PC-9 (cell line): ENCODE measurements at regions not wholly inside any gene's neighbourhood (a gene's known extent, or its start where the extent isn't known, plus 50 kb on each side); places are given as distances from the start of the nearest gene placed in this dataset.

Source experiments
- BruUV-seq: library from RNA; stranded (reverse); fragments of 400-500 nt; replicated peaks from 2 replicates; lab custom pipeline; 2021; lab: Mats Ljungman, UMichigan
- CTCF ChIA-PET: fragments of 300-600 bp; sonication (Branson Sonifier 250); formaldehyde crosslinking; loops from one replicate; lab custom pipeline; 2022; ENCODE audit warnings: antibody characterized with exemption; lab: Charles Lee
- POLR2A ChIA-PET: fragments of 300-600 bp; sonication (Branson Sonifier 250); formaldehyde crosslinking; loops from one replicate; lab custom pipeline; 2022; ENCODE audit warnings: antibody characterized with exemption; ENCODE audit not compliant: unreplicated experiment; lab: Charles Lee
- DNase-seq, 2 experiments: peaks; one replicate each; pipeline versions ENCODE4 v3.0.0 to v3.0.0-alpha.2; 2015 to 2022; ENCODE audit warnings: mixed read lengths in 1 of 2
- H2AFZ ChIP-seq: fragments of 200-600 bp; sonication (generic); 2 replicates; pipeline ENCODE4 v1.8.1; 2017; ENCODE audit warnings: antibody characterized with exemption
- H3F3A ChIP-seq: fragments of 200-600 bp; sonication (generic); 2 replicates; pipeline ENCODE4 v1.8.1; 2017; ENCODE audit warnings: antibody characterized with exemption, mild to moderate bottlenecking, low read depth; ENCODE audit not compliant: insufficient read depth
- H3K27ac ChIP-seq: fragments of 200-600 bp; sonication (generic); 2 replicates; pipeline ENCODE4 v1.6.1; 2016; ENCODE audit warnings: mixed run types
- H3K27me3 ChIP-seq: fragments of 200-600 bp; sonication (generic); 2 replicates; pipeline ENCODE4 v1.6.1; 2016; ENCODE audit warnings: low read depth, mixed run types; ENCODE audit not compliant: insufficient read depth
- H3K36me3 ChIP-seq: fragments of 200-600 bp; sonication (generic); 2 replicates; pipeline ENCODE4 v1.6.1; 2016; ENCODE audit warnings: low read depth, mixed run types
- H3K4me1 ChIP-seq: fragments of 200-600 bp; sonication (generic); replicated peaks from 2 replicates; pipeline ENCODE4 v1.6.1; 2016; ENCODE audit warnings: mixed run types; ENCODE audit not compliant: insufficient read depth
- H3K4me2 ChIP-seq: fragments of 200-600 bp; sonication (generic); 2 replicates; pipeline ENCODE4 v1.6.1; 2017; ENCODE audit warnings: mixed run types
- H3K4me3 ChIP-seq: fragments of 200-600 bp; sonication (generic); 2 replicates; pipeline ENCODE4 v1.6.1; 2016; ENCODE audit warnings: mixed run types
- H3K79me2 ChIP-seq: fragments of 200-600 bp; sonication (generic); 2 replicates; pipeline ENCODE4 v1.6.1; 2017; ENCODE audit warnings: low read depth, mixed run types
- H3K9me2 ChIP-seq: fragments of 200-600 bp; sonication (generic); 2 replicates; pipeline ENCODE4 v1.8.1; 2017; ENCODE audit warnings: mild to moderate bottlenecking; ENCODE audit not compliant: insufficient read depth
- H3K9me3 ChIP-seq: fragments of 200-600 bp; sonication (generic); 2 replicates; pipeline ENCODE4 v1.8.1; 2016; ENCODE audit warnings: low read depth; ENCODE audit not compliant: insufficient read depth
- H4K20me1 ChIP-seq: fragments of 200-600 bp; sonication (generic); 2 replicates; pipeline ENCODE4 v1.8.1; 2017; ENCODE audit not compliant: insufficient read depth
- EZH2 ChIP-seq: fragments of 200-600 bp; sonication (generic); IDR thresholded peaks from 2 replicates; pipeline ENCODE4 v1.8.0; 2017; ENCODE audit warnings: antibody characterized with exemption, low read depth
- intact Hi-C: fragments of 100-400 bp; cut with micrococcal nuclease; formaldehyde crosslinking; loops from one replicate; pipeline ENCODE4 v1.10.0; 2022; ENCODE audit not compliant: unreplicated experiment
- TF ChIP-seq, protein P1 (sequence below): fragments of 200-600 bp; sonication (generic); conservative IDR thresholded peaks from 2 replicates; pipeline ENCODE4 v1.6.1; 2017; ENCODE audit warnings: mixed run types, antibody characterized with exemption, mild to moderate bottlenecking, moderate library complexity

DNA sequence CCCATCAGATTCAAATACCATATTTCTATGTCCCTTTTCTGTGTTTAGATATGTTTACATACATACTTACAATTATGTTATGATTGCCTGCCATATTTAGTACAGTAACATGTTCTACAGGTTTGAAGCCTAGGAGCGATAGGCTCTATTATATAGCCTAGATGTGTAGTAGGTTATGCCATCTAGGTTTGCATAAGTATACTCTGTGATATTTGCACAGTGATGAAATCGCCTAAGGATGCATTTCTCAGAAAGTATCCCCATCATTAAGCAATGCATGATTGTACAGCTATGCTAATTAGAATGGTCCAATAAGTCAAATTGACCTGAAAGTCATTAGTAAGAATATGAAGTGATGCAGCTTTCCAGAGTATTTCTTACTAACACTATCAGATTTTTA is 1171.7 kb upstream of the LRRTM3 start:
- Histone ChIP-seq H3K9me2 (no peaks in the 10 kb centered on the region), H3K27me3 (no peaks in the 10 kb centered on the region), H3K27ac (no peak overlapping the region), H3K4me1 (peaks cover 8% of the 10 kb centered on the region; the same call in 1 of the 2 replicates), H3K4me2 (no peak overlapping the region), H3K9me3 (no peaks in the 10 kb centered on the region), H2AFZ (no peak overlapping the region), H3F3A (no peaks in the 10 kb centered on the region; the same call in 1 of the 2 replicates), H3K36me3 (no peaks in the 10 kb centered on the region), H3K4me3 (no peak overlapping the region), H4K20me1 (no peaks in the 10 kb centered on the region), H3K79me2 (no peaks in the 10 kb centered on the region)
- DNase-seq: no peak
- POLR2A ChIA-PET: no interaction called here
- TF ChIP-seq, protein P1, sequence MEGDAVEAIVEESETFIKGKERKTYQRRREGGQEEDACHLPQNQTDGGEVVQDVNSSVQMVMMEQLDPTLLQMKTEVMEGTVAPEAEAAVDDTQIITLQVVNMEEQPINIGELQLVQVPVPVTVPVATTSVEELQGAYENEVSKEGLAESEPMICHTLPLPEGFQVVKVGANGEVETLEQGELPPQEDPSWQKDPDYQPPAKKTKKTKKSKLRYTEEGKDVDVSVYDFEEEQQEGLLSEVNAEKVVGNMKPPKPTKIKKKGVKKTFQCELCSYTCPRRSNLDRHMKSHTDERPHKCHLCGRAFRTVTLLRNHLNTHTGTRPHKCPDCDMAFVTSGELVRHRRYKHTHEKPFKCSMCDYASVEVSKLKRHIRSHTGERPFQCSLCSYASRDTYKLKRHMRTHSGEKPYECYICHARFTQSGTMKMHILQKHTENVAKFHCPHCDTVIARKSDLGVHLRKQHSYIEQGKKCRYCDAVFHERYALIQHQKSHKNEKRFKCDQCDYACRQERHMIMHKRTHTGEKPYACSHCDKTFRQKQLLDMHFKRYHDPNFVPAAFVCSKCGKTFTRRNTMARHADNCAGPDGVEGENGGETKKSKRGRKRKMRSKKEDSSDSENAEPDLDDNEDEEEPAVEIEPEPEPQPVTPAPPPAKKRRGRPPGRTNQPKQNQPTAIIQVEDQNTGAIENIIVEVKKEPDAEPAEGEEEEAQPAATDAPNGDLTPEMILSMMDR: no peak
- TF ChIP-seq EZH2: no peak
- CTCF ChIA-PET: interaction anchor here (0.6 kb wide), 1 partner anchor 1104 kb away, joined by 3 read pairs; no protein-coding TSS in a partner anchor
- intact Hi-C loops: no loop called here
- BruUV-seq: no TSS peak

DNA sequence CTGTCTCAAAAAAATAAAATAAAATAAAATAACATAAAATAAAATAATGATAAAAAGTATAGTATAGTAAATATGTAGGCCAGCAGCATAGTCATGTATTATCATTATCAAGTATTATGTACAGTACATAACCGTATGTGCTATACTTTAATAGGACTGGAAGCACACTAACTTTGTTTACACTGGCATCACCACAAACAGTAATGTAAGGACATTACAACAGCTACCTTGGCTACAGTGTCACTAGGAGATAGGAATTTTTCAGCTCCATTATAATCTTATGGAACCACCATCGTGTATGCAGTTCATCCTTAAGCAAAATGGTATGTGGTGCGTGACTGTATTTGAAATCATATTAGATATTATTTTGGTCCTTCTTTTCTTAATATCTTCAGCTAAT is 1163.5 kb upstream of the LRRTM3 start:
- Histone ChIP-seq H3K27me3 (no peaks in the 10 kb centered on the region), H3K79me2 (no peaks in the 10 kb centered on the region), H3K9me3 (no peaks in the 10 kb centered on the region), H3F3A (no peaks in the 10 kb centered on the region), H4K20me1 (no peaks in the 10 kb centered on the region), H3K9me2 (no peaks in the 10 kb centered on the region), H3K27ac (no peak overlapping the region), H2AFZ (no peak overlapping the region), H3K4me3 (no peak overlapping the region), H3K36me3 (no peaks in the 10 kb centered on the region), H3K4me1 (no peaks in the 10 kb centered on the region), H3K4me2 (no peak overlapping the region)
- DNase-seq: no peak
- intact Hi-C loops: no loop called here
- TF ChIP-seq EZH2: no peak
- TF ChIP-seq, protein P1: no peak
- POLR2A ChIA-PET: no interaction called here
- BruUV-seq: no TSS peak
- CTCF ChIA-PET: no interaction called here

DNA sequence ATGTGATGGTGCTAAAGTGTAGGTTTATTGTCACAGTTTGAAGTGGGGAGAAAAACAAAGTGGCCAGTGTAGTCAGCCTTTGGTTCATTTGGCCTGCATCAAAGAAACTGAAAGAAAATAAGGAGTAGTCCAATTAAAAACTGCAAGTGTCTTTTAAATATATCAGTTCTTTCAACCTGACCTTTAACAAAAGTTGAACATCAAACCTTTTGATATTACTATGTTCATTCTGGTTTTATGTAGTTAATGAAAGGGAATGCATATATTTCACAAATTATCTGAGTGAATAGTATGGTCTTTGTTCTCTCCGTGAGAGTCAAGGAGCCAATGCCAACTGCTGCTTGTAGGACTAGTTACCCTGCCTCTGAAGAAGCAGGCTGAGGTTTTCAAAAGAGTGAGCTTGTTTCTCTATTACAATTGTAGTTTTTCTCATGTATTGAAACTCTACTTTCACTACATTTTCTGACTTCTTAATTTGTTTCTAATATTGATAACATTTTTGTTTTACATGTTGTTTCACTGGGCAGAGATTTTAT is 1160.8 kb upstream of the LRRTM3 start:
- Histone ChIP-seq H4K20me1 (no peaks in the 10 kb centered on the region), H3K4me1 (no peaks in the 10 kb centered on the region), H3K79me2 (no peaks in the 10 kb centered on the region), H2AFZ (no peak overlapping the region), H3F3A (no peaks in the 10 kb centered on the region; the same call in 1 of the 2 replicates), H3K27ac (no peak overlapping the region), H3K9me2 (no peaks in the 10 kb centered on the region), H3K4me3 (no peak overlapping the region), H3K9me3 (no peaks in the 10 kb centered on the region), H3K27me3 (no peaks in the 10 kb centered on the region), H3K36me3 (no peaks in the 10 kb centered on the region), H3K4me2 (no peak overlapping the region)
- no TSS peak for BruUV-seq
- no peak for DNase-seq
- CTCF ChIA-PET: no interaction called here
- POLR2A ChIA-PET: no interaction called here
- intact Hi-C loops: no loop called here
- TF ChIP-seq, protein P1: no peak
- TF ChIP-seq EZH2: no peak
